ENCODE measurements at regions not wholly inside any gene's neighbourhood (a gene's known extent, or its start where the extent isn't known, plus 50 kb on each side); places are given as distances from the start of the nearest gene placed in this dataset.

DNA sequence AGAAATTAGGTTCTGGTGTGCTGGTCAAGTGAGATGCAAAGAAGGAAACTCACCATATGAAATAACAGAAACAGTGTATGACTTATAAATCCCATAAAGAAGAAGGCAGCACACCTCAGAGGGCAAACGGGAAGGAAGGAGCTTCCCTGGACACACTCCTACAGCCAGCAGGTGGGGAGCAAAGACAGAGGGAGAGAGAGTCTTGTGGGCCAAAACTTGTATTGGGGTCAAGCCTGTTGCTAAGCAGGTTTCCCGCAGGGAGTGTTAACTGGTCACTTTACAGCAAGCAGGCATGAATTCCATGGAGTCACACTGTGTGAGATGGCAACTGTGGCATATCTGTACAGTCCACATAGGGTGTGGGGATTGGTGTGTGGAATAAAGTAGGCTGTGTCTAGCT is 222.9 kb upstream of the NDN start:
- TF ChIP-seq, protein P1, sequence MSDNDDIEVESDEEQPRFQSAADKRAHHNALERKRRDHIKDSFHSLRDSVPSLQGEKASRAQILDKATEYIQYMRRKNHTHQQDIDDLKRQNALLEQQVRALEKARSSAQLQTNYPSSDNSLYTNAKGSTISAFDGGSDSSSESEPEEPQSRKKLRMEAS (CRISPR knock-in tag; IDR thresholded peaks at IDR 0.05), result no peak
- no peak for TF ChIP-seq GABPB1 (CRISPR knock-in tag; IDR thresholded peaks at IDR 0.05)
